Mesothelial cell of epicardium (in vitro differentiated cells): ENCODE measurements at regions not wholly inside any gene's neighbourhood (a gene's known extent, or its start where the extent isn't known, plus 50 kb on each side); places are given as distances from the start of the nearest gene placed in this dataset.

Experiments used
- DNase-seq, 2 experiments: peaks; one replicate each; pipeline ENCODE4 v3.0.0; 2021; ENCODE audit warnings: low spot score in 2 of 2; ENCODE audit not compliant: unreplicated experiment in 2 of 2
- H3K27ac Mint-ChIP-seq: 2 replicates; pipeline ENCODE4 v1.8.0; 2021; ENCODE audit warnings: mixed read lengths
- H3K27me3 Mint-ChIP-seq: 2 replicates; pipeline ENCODE4 v1.8.0; 2021; ENCODE audit warnings: low read depth, mixed read lengths
- H3K36me3 Mint-ChIP-seq: 2 replicates; pipeline ENCODE4 v1.8.0; 2021; ENCODE audit warnings: mixed read lengths
- H3K4me1 Mint-ChIP-seq: 2 replicates; pipeline ENCODE4 v1.8.0; 2021; ENCODE audit warnings: mixed read lengths
- H3K4me3 Mint-ChIP-seq: 2 replicates; pipeline ENCODE4 v1.8.0; 2021; ENCODE audit warnings: mild to moderate bottlenecking, moderate library complexity, mixed read lengths
- H3K9me3 Mint-ChIP-seq: 2 replicates; pipeline ENCODE4 v1.8.0; 2021; ENCODE audit warnings: mixed read lengths
- TF ChIP-seq, protein P1 (sequence below): fragments of 200-600 bp; sonication (generic); IDR thresholded peaks from one replicate; pipeline ENCODE4 v1.5.0; 2021; ENCODE audit warnings: antibody characterized with exemption; ENCODE audit not compliant: unreplicated experiment

DNA sequence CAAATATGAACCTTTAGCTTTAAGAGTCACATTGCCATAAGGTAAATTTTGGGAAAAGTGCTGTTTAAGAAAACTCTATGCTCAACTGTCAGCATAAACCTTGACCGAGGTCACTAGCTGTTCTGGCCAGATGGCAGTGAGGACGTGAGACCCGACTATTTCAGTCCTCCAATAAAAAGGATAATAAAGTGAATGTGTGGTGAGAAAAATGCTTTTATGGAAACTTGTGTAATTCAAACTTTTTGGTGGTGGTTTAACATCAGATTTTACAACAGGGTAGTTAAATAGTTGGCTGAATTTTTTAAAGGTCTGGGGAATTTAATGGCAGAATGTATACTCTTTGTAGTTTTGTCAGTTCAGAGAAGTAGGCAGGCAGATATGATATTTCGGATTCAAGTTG is 391.1 kb downstream of the PMP22 start:
- DNase-seq, result no peak
- TF ChIP-seq, protein P1, sequence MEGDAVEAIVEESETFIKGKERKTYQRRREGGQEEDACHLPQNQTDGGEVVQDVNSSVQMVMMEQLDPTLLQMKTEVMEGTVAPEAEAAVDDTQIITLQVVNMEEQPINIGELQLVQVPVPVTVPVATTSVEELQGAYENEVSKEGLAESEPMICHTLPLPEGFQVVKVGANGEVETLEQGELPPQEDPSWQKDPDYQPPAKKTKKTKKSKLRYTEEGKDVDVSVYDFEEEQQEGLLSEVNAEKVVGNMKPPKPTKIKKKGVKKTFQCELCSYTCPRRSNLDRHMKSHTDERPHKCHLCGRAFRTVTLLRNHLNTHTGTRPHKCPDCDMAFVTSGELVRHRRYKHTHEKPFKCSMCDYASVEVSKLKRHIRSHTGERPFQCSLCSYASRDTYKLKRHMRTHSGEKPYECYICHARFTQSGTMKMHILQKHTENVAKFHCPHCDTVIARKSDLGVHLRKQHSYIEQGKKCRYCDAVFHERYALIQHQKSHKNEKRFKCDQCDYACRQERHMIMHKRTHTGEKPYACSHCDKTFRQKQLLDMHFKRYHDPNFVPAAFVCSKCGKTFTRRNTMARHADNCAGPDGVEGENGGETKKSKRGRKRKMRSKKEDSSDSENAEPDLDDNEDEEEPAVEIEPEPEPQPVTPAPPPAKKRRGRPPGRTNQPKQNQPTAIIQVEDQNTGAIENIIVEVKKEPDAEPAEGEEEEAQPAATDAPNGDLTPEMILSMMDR, result no peak
- Mint-ChIP-seq H3K27me3 (peaks cover 14% of the 10 kb centered on the region), H3K4me3 (no peak overlapping the region), H3K9me3 (no peaks in the 10 kb centered on the region), H3K27ac (no peak overlapping the region), H3K4me1 (no peaks in the 10 kb centered on the region), H3K36me3 (no peaks in the 10 kb centered on the region)

DNA sequence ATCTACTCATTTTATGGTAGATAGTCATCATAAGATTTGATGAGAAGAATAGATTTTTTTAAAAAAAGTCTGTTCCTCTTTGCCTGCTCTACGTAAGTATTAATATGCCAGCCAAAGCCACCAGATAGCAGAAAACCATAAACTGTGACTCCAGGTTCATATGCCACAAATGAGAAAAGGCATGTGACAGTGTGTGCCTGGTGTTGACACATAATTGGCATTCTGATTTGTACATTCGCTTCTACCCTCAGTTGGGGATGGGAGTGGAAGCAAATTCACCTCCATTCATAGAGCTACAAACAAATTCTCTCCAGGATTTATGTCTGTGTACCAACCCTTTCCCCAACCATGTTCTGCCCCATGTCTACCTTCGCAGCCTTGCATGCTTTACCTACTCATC is 391.6 kb downstream of the PMP22 start:
- no peaks in the 10 kb centered on the region for H3K36me3 Mint-ChIP-seq
- DNase-seq, result no peak
- H3K27ac Mint-ChIP-seq, result no peak overlapping the region
- TF ChIP-seq, protein P1, result no peak
- H3K9me3 Mint-ChIP-seq, result no peaks in the 10 kb centered on the region
- H3K4me1 Mint-ChIP-seq, result no peaks in the 10 kb centered on the region
- H3K27me3 Mint-ChIP-seq, result peaks cover 14% of the 10 kb centered on the region
- H3K4me3 Mint-ChIP-seq, result no peak overlapping the region

DNA sequence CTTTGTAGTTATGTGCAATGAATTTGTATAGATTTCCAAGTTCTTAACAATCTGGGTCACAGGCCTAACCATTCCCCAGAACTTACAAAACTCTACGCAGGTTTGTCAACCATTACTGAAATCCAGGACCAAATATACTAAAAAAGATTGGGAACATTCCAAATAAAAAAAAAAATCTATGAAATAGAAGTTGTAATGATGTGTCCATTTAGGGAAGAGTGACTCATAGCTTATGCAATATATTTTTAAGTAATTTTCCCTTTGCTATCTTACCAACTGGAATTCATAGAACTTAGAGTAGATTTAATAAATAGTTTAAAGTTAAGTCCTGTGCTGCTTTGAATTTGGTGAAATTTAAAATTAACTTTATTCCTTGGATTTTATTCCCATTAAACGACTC is 393.2 kb downstream of the PMP22 start:
- H3K27ac Mint-ChIP-seq, result no peak overlapping the region
- TF ChIP-seq, protein P1, result no peak

DNA sequence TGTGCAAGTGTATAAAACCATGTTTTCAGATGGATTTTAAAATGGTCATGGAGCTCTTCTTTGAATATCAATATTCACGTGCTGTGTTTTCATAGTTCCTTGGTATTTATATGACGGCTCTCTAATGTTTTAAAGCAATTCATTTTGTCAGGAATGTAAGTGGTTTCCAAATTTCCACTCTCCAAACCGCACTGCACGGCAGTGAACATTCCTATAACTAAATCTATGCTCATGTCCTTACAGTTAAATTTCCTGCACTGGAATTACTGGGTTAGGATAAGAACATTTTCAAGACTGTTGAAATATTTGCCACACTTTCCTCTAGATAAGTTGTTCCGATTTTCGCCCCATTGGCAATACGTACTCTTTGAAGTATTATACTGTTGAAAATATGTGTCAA is 398.9 kb downstream of the PMP22 start:
- no peak overlapping the region for H3K27ac Mint-ChIP-seq
- H3K9me3 Mint-ChIP-seq, result peaks cover 9% of the 10 kb centered on the region
- no peak overlapping the region for H3K4me3 Mint-ChIP-seq
- H3K4me1 Mint-ChIP-seq, result no peaks in the 10 kb centered on the region
- TF ChIP-seq, protein P1, result no peak
- peaks cover 12% of the 10 kb centered on the region for H3K27me3 Mint-ChIP-seq
- no peaks in the 10 kb centered on the region for H3K36me3 Mint-ChIP-seq
- no peak for DNase-seq

More for the DNA sequence above, 393.2 kb downstream of the PMP22 start:
- H3K4me1 Mint-ChIP-seq, result no peaks in the 10 kb centered on the region
- H3K36me3 Mint-ChIP-seq, result no peaks in the 10 kb centered on the region
- H3K4me3 Mint-ChIP-seq, result no peak overlapping the region
- no peaks in the 10 kb centered on the region for H3K9me3 Mint-ChIP-seq
- DNase-seq, result no peak
- peaks cover 14% of the 10 kb centered on the region for H3K27me3 Mint-ChIP-seq

DNA sequence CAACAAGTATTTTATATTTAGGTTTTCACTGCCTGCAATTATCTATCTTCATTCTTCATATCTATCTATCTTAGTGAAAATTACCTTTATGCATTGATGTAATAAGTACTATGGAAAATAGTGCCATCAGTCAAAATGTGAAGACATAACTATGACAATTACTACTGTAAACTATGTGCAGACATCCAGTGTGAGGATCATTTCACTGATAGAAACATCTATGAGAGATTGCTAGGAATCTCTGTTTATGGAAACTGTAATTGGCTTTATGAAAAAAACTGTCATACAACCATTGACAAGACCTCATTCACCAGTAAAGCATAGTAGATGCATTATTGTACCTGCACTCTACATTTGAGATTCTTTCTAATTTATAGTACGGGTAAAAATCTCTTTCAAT is 401.0 kb downstream of the PMP22 start:
- H3K36me3 Mint-ChIP-seq, result no peaks in the 10 kb centered on the region
- peaks cover 7% of the 10 kb centered on the region for H3K27me3 Mint-ChIP-seq
- H3K9me3 Mint-ChIP-seq, result peaks cover 9% of the 10 kb centered on the region
- peaks cover 8% of the 10 kb centered on the region for H3K4me1 Mint-ChIP-seq
- DNase-seq, result no peak
- TF ChIP-seq, protein P1, result no peak
- H3K27ac Mint-ChIP-seq, result no peak overlapping the region
- no peak overlapping the region for H3K4me3 Mint-ChIP-seq

DNA sequence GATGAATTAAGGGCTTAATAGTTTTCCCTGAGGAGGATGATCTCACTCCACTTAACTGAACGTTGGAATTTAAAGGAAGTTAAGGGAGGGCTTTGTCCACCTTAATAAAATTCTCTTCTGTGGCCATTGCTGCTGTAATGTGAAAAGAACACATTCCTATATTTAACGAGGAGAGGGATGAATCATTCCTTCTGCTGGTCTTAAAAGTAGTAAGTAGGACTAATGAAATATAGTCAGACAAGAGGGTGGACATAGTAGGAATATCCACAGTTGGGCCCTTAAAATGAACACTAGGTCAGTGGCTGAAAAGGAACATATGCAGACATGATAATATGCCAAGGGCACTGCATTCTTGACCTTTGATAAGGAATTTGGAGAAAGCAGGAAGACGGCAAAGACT is 405.6 kb downstream of the PMP22 start:
- Mint-ChIP-seq H3K27me3 (peaks cover 5% of the 10 kb centered on the region), H3K9me3 (peaks cover 20% of the 10 kb centered on the region), H3K4me3 (no peak overlapping the region), H3K36me3 (no peaks in the 10 kb centered on the region), H3K27ac (no peak overlapping the region), H3K4me1 (peaks cover 8% of the 10 kb centered on the region)
- no peak for DNase-seq
- TF ChIP-seq, protein P1, result no peak
